HepG2 (cell line): ENCODE measurements at regions not wholly inside any gene's neighbourhood (a gene's known extent, or its start where the extent isn't known, plus 50 kb on each side); places are given as distances from the start of the nearest gene placed in this dataset.

ENCODE experiments used
- E2F5 ChIP-seq: sonication (generic); formaldehyde crosslinking; conservative IDR thresholded peaks from 2 replicates; pipeline ENCODE4 v1.4.0; 2020; ENCODE audit warnings: missing genetic modification reagents
- EP300 ChIP-seq, 3 experiments: sonication (generic) in 1 of 3; formaldehyde crosslinking in 1 of 3; IDR thresholded peaks; 2 replicates each; pipeline versions ENCODE4 v1.5.1 to v1.6.1; 2011 to 2020; ENCODE audit warnings: low read depth in 2 of 3, low read length in 2 of 3, borderline replicate concordance in 1 of 3, improper control_type of control experiment in 1 of 3, mild to moderate bottlenecking in 1 of 3, missing genetic modification reagents in 1 of 3, moderate library complexity in 1 of 3
- GABPA ChIP-seq, 2 experiments: IDR thresholded peaks; 2 replicates each; pipeline ENCODE4 v1.6.1; 2011 to 2016; ENCODE audit warnings: low read depth in 2 of 2, low read length in 1 of 2, missing biosample characterization in 1 of 2, missing genetic modification characterization in 1 of 2
- KDM4B ChIP-seq: sonication (generic); formaldehyde crosslinking; IDR thresholded peaks from 2 replicates; pipeline ENCODE4 v1.4.0; 2020; ENCODE audit warnings: missing genetic modification reagents
- MAX ChIP-seq: IDR thresholded peaks from 2 replicates; pipeline ENCODE4 v1.6.1; 2012; ENCODE audit warnings: inconsistent platforms
- MTA3 ChIP-seq: sonication (generic); formaldehyde crosslinking; IDR thresholded peaks from 2 replicates; pipeline ENCODE4 v1.4.0; 2020; ENCODE audit warnings: missing genetic modification reagents
- RBM22 ChIP-seq: fragments of 200-400 bp; formaldehyde crosslinking; optimal IDR thresholded peaks from 2 replicates; pipeline ENCODE3; 2017; ENCODE audit warnings: mild to moderate bottlenecking, low read length, moderate library complexity
- REST ChIP-seq, 2 experiments: IDR thresholded peaks; 2 replicates each; pipeline ENCODE4 v1.6.1; 2011 to 2012; ENCODE audit warnings: low read length in 2 of 2, borderline replicate concordance in 1 of 2, low read depth in 1 of 2, mild to moderate bottlenecking in 1 of 2, moderate library complexity in 1 of 2
- SMC3 ChIP-seq: IDR thresholded peaks from 2 replicates; pipeline ENCODE4 v1.6.1; 2011; ENCODE audit warnings: low read length, improper control_type of control experiment
- THYN1 ChIP-seq: sonication (generic); formaldehyde crosslinking; IDR thresholded peaks from 2 replicates; pipeline ENCODE4 v1.8.1; 2023; ENCODE audit warnings: low read depth, mild to moderate bottlenecking, moderate library complexity, missing genetic modification reagents, borderline replicate concordance

- TF ChIP-seq SMC3 (no peak), REST (IDR thresholded peaks at IDR 0.05; ENCODE audit: borderline replicate concordance in 1 of 2, low read depth in 1 of 2, low read length in 2 of 2) (no peak), MAX (no peak), E2F5 (CRISPR knock-in tag) (no peak), THYN1 (no peak), KDM4B (CRISPR knock-in tag) (no peak), GABPA (IDR thresholded peaks at IDR 0.05; ENCODE audit: low read depth, low read length) (no peak), GABPA (CRISPR knock-in tag; IDR thresholded peaks at IDR 0.05; ENCODE audit: low read depth) (no peak), MTA3 (CRISPR knock-in tag) (no peak), RBM22 (no peak), EP300 (IDR thresholded peaks at IDR 0.05; ENCODE audit: low read depth in 2 of 2, low read length in 2 of 2) (no peak), EP300 (CRISPR knock-in tag; IDR thresholded peaks at IDR 0.05; ENCODE audit: borderline replicate concordance) (no peak)
These were observed 212.4 kb downstream of the PLA2G4A start for GRCh38 chr1:187041104-187041503.
